Colonic mucosa (tissue), 4 donors: ENCODE measurements at regions not wholly inside any gene's neighbourhood (a gene's known extent, or its start where the extent isn't known, plus 50 kb on each side); places are given as distances from the start of the nearest gene placed in this dataset.
"Not testable (repeated sequence)": the region's sequence is repeated elsewhere in the genome, so short reads cannot be mapped to it uniquely, and the experiment has no call there.

Experiments
- DNase-seq: peaks from one replicate; pipeline ENCODE4 v3.0.0-alpha.2; 2020
- H3K27ac ChIP-seq: fragments of 200-600 bp; one replicate; pipeline ENCODE4 v1.8.0; 2021
- H3K27me3 ChIP-seq: fragments of 200-600 bp; one replicate; pipeline ENCODE4 v1.8.0; 2021
- H3K36me3 ChIP-seq: fragments of 200-600 bp; one replicate; pipeline ENCODE4 v1.8.0; 2021
- H3K4me1 ChIP-seq: fragments of 200-600 bp; one replicate; pipeline ENCODE4 v1.8.0; 2021; ENCODE audit warnings: mild to moderate bottlenecking
- H3K4me3 ChIP-seq: fragments of 200-600 bp; one replicate; pipeline ENCODE4 v1.8.0; 2021
- H3K9ac ChIP-seq, 2 donors: one replicate each; pipeline ENCODE4 v1.7.0; 2013; ENCODE audit warnings: control low read depth in 2 of 2, low read depth in 2 of 2, low read length in 2 of 2
- H3K9me3 ChIP-seq: fragments of 200-600 bp; one replicate; pipeline ENCODE4 v1.8.0; 2021
- CTCF ChIP-seq: fragments of 200-600 bp; IDR thresholded peaks from one replicate; pipeline ENCODE4 v1.8.0; 2022; ENCODE audit warnings: antibody characterized with exemption, mild to moderate bottlenecking
- intact Hi-C: fragments of 100-400 bp; cut with DNase I; formaldehyde crosslinking; loops from one replicate; pipeline ENCODE4 v1.14.1; 2022
- donor health status: healthy.
- donor health status: DM: no; HTN: no; CAD: no.
- donor health status: DM: no; HTN: no; CAD: no.

DNA sequence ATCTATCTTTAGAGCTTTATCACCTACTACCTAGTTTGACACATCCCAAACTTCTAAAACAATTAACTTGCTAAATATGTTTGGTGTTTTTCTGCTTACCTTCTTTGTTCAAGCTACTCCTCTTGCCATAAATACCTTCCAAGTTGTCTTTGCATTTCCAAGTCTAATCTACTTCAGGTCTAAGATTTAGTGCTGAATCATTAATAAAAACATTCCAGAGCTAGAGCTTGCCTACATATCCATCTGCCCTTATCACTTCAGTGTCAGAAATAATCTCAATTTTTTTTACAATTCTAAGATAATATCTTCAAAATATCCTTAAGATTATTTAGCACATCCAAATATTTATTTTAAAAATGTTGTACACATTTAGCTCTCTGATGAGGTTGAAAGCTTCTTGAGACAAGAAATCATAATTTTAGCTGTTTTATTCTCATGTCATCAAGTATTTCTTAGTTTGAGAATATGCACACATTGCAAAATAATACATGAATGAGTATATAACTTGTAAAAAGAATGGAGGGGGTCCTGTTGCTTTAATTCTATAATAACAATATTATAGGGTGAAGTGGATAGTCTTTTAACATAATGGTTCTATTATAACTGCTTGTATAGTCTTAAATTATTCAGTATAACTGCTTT, 466.3 kb downstream of the SEMA3D start:
- Histone ChIP-seq H3K4me3 (no peak overlapping the region), H3K4me1 (no peaks in the 10 kb centered on the region)
- intact Hi-C loops = no loop called here

GRCh38 chr7:84714765-84715164, 472.1 kb downstream of the SEMA3D start:
- Histone ChIP-seq H3K27me3 (no peaks in the 10 kb centered on the region), H3K27ac (no peak overlapping the region), H3K4me1 (no peaks in the 10 kb centered on the region), H3K4me3 (no peak overlapping the region), H3K9me3 (no peaks in the 10 kb centered on the region), H3K36me3 (no peaks in the 10 kb centered on the region), H3K9ac (no peak overlapping the region)
- intact Hi-C loops = no loop called here
- no peak for TF ChIP-seq CTCF
- no peak for DNase-seq

More for the DNA sequence above, 466.3 kb downstream of the SEMA3D start:
- Histone ChIP-seq H3K36me3 (no peaks in the 10 kb centered on the region), H3K9me3 (no peaks in the 10 kb centered on the region), H3K27ac (no peak overlapping the region), H3K27me3 (no peaks in the 10 kb centered on the region), H3K9ac (no peak overlapping the region)
- DNase-seq = no peak
- no peak for TF ChIP-seq CTCF

- Histone ChIP-seq H3K36me3 (no peaks in the 10 kb centered on the region), H3K9me3 (no peaks in the 10 kb centered on the region), H3K27me3 (no peaks in the 10 kb centered on the region), H3K27ac (no peak overlapping the region), H3K4me3 (no peak overlapping the region), H3K4me1 (no peaks in the 10 kb centered on the region), H3K9ac (no peak overlapping the region)
- no peak for DNase-seq
- intact Hi-C loops = no loop called here
- no peak for TF ChIP-seq CTCF
These were observed 474.3 kb downstream of the SEMA3D start for GRCh38 chr7:84712374-84713121.

- H3K4me3 ChIP-seq, DNase-seq, H3K27ac ChIP-seq, H3K36me3 ChIP-seq, H3K9ac ChIP-seq, H3K4me1 ChIP-seq, intact Hi-C loops, H3K27me3 ChIP-seq, H3K9me3 ChIP-seq: not testable (repeated sequence)
These were observed 476.3 kb downstream of the SEMA3D start for GRCh38 chr7:84710538-84710937.

DNA sequence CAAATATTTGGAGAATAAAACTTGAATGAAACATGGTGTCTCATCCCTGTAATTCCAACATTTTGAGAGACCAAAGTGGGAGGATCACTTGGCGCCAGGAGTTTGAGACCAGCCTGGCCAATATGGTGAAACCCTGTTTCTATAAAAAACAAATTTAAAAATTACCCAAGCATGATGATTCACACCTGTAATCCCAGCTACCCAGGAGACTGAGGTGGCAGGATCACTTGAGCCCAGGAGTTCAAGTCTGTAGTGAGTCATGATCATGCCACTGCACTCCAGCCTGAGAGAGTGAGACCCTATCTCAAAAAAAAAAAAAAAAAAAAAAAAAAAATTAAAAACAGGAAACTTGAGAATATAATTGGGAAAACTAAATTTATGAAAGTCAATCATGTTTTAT, 481.1 kb downstream of the SEMA3D start:
- Histone ChIP-seq H3K27ac (no peak overlapping the region), H3K36me3 (no peaks in the 10 kb centered on the region), H3K4me3 (no peak overlapping the region), H3K4me1 (no peaks in the 10 kb centered on the region), H3K9ac (no peak overlapping the region), H3K9me3 (no peaks in the 10 kb centered on the region), H3K27me3 (no peaks in the 10 kb centered on the region)
- no peak for TF ChIP-seq CTCF
- no peak for DNase-seq
- intact Hi-C loops = no loop called here

DNA sequence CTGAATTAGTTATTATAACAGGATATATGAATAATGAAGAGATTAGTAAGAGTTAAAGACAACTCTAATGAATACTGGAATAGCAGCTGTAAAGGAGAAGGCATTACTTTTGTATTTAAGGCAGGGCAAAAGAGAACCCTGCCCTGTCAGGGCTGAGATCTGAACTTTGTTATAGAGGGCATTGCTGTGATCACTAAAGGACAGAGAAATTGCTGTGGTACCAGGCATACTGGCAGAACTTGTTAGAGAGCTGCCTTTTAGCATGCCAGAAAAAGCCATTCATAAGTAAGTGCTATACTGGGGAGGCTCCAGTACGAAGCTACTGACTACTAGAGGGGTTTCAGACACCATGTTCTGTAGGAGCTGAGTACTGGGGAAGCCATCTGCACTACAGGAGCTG, 481.8 kb downstream of the SEMA3D start:
- H3K4me1 ChIP-seq = no peaks in the 10 kb centered on the region
- H3K27me3 ChIP-seq = no peaks in the 10 kb centered on the region
- H3K27ac ChIP-seq = no peak overlapping the region
- H3K36me3 ChIP-seq = no peaks in the 10 kb centered on the region
- DNase-seq = no peak
- H3K9ac ChIP-seq = no peak overlapping the region
- TF ChIP-seq CTCF = no peak
- H3K4me3 ChIP-seq = no peak overlapping the region
- H3K9me3 ChIP-seq = no peaks in the 10 kb centered on the region
- intact Hi-C loops = no loop called here
